ENCODE measurements at regions not wholly inside any gene's neighbourhood (a gene's known extent, or its start where the extent isn't known, plus 50 kb on each side); places are given as distances from the start of the nearest gene placed in this dataset.

DNA sequence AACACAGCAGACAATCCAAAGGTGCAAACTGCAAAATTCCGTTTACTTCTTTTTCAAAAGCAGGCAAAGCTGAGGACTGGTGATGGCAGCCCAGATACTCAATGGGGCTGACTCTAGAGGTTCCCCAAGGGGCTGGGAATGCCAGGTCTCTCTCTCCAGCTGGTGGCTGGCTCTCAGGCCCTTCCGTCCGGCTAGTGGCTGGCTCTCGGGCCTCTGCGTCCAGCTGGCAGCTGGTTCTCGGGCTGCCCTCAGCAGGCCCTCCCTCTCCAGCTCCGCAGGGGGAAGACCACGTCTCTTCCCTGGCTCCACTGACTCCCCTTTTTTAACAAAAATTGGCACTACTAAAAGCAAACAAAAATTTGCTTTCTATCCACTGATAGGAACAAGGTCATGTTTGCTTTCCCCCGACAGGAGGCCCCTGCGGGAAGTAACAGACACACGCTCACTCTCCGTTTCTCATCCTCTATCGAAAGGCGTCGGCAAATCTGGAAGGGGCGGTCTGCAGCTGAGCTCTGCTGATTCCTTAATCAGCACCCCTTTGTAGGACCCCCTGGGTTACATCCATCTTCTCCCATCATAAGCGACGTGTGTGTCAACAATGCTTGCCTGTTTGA, 381.4 kb downstream of the BRD1 start:
- no peaks in the 10 kb centered on the region for H3K4me1 ChIP-seq (ENCODE audit: control insufficient read depth, insufficient read depth, low read length)
- CTCF ChIA-PET: no interaction called here
- intact Hi-C loops (cut with micrococcal nuclease; ENCODE audit: unreplicated experiment) (no loop called here), in situ Hi-C loops (cut with HindIII; ENCODE audit: low pct_unique_long_range_greater_than_20kb, low sequenced_read_pairs) (no loop called here)
- POLR2A ChIA-PET: no interaction called here
- no TSS peak for BruUV-seq (replicated peaks)
- H3K36me3 ChIP-seq (ENCODE audit: control insufficient read depth, insufficient read depth, low read length): no peaks in the 10 kb centered on the region
- ATAC-seq: no peak
- no peak overlapping the region for H3K27ac ChIP-seq (ENCODE audit: low read length)
- TF ChIP-seq, protein P1, sequence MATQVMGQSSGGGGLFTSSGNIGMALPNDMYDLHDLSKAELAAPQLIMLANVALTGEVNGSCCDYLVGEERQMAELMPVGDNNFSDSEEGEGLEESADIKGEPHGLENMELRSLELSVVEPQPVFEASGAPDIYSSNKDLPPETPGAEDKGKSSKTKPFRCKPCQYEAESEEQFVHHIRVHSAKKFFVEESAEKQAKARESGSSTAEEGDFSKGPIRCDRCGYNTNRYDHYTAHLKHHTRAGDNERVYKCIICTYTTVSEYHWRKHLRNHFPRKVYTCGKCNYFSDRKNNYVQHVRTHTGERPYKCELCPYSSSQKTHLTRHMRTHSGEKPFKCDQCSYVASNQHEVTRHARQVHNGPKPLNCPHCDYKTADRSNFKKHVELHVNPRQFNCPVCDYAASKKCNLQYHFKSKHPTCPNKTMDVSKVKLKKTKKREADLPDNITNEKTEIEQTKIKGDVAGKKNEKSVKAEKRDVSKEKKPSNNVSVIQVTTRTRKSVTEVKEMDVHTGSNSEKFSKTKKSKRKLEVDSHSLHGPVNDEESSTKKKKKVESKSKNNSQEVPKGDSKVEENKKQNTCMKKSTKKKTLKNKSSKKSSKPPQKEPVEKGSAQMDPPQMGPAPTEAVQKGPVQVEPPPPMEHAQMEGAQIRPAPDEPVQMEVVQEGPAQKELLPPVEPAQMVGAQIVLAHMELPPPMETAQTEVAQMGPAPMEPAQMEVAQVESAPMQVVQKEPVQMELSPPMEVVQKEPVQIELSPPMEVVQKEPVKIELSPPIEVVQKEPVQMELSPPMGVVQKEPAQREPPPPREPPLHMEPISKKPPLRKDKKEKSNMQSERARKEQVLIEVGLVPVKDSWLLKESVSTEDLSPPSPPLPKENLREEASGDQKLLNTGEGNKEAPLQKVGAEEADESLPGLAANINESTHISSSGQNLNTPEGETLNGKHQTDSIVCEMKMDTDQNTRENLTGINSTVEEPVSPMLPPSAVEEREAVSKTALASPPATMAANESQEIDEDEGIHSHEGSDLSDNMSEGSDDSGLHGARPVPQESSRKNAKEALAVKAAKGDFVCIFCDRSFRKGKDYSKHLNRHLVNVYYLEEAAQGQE (IDR thresholded peaks at IDR 0.05; ENCODE audit: insufficient read depth in 1 of 2, low read depth in 2 of 2, low read length in 1 of 2): no peak
- TF ChIP-seq, protein P2, sequence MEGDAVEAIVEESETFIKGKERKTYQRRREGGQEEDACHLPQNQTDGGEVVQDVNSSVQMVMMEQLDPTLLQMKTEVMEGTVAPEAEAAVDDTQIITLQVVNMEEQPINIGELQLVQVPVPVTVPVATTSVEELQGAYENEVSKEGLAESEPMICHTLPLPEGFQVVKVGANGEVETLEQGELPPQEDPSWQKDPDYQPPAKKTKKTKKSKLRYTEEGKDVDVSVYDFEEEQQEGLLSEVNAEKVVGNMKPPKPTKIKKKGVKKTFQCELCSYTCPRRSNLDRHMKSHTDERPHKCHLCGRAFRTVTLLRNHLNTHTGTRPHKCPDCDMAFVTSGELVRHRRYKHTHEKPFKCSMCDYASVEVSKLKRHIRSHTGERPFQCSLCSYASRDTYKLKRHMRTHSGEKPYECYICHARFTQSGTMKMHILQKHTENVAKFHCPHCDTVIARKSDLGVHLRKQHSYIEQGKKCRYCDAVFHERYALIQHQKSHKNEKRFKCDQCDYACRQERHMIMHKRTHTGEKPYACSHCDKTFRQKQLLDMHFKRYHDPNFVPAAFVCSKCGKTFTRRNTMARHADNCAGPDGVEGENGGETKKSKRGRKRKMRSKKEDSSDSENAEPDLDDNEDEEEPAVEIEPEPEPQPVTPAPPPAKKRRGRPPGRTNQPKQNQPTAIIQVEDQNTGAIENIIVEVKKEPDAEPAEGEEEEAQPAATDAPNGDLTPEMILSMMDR (IDR thresholded peaks at IDR 0.05): no peak
- TF ChIP-seq POLR2AphosphoS5 (IDR thresholded peaks at IDR 0.05; ENCODE audit: low read depth, low read length) (no peak), TCF7L2 (IDR thresholded peaks at IDR 0.05; ENCODE audit: low read depth, low read length) (no peak), SIN3A (IDR thresholded peaks at IDR 0.05; ENCODE audit: borderline replicate concordance, insufficient read depth, low read depth, low read length) (no peak)
- no peak overlapping the region for H3K4me3 ChIP-seq (ENCODE audit: low read depth in 2 of 2, low read length in 2 of 2)
- no peaks in the 10 kb centered on the region for H3K9me3 ChIP-seq (ENCODE audit: control insufficient read depth, insufficient read depth, low read depth, low read length)
- H3K27me3 ChIP-seq (ENCODE audit: control insufficient read depth, insufficient read depth, low read length): no peaks in the 10 kb centered on the region; the same call in 1 of the 2 replicates
- no peak for DNase-seq (ENCODE audit: low read depth, low spot score)

DNA sequence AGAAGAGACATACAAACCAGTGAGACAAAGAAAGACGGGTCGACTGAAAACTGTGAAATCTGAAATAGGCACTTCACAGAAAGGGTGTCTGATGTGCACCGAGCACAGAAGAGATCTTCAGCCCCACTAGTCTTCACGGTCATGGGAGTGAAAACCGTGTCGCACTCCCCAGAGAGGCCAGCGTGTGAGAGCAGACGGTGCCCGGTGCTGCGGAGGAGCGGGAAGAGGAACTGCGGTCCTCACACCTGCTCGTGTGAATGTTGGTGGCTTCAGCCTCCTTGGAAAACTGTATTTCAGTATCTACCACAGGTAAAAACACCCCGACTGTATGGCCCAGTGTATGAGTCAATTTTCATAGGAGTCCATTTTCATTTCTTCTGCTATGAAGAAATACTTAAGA, 382.9 kb downstream of the BRD1 start:
- Histone ChIP-seq H3K27ac (ENCODE audit: low read length) (no peak overlapping the region), H3K9me3 (ENCODE audit: control insufficient read depth, insufficient read depth, low read depth, low read length) (no peaks in the 10 kb centered on the region), H3K27me3 (ENCODE audit: control insufficient read depth, insufficient read depth, low read length) (peaks cover 4% of the 10 kb centered on the region; the same call in 1 of the 2 replicates), H3K4me3 (ENCODE audit: low read depth in 2 of 2, low read length in 2 of 2) (no peak overlapping the region), H3K4me1 (ENCODE audit: control insufficient read depth, insufficient read depth, low read length) (no peaks in the 10 kb centered on the region), H3K36me3 (ENCODE audit: control insufficient read depth, insufficient read depth, low read length) (no peaks in the 10 kb centered on the region)
- ChIA-PET POLR2A (no interaction called here), CTCF (no interaction called here)
- ATAC-seq: no peak
- BruUV-seq (replicated peaks): no TSS peak
- no peak for DNase-seq (ENCODE audit: low read depth, low spot score)
- intact Hi-C loops (cut with micrococcal nuclease; ENCODE audit: unreplicated experiment) (no loop called here), in situ Hi-C loops (cut with HindIII; ENCODE audit: low pct_unique_long_range_greater_than_20kb, low sequenced_read_pairs) (no loop called here)
- no peak for TF ChIP-seq SIN3A (IDR thresholded peaks at IDR 0.05; ENCODE audit: borderline replicate concordance, insufficient read depth, low read depth, low read length)
- no peak for TF ChIP-seq TCF7L2 (IDR thresholded peaks at IDR 0.05; ENCODE audit: low read depth, low read length)
- TF ChIP-seq POLR2AphosphoS5 (IDR thresholded peaks at IDR 0.05; ENCODE audit: low read depth, low read length): no peak

DNA sequence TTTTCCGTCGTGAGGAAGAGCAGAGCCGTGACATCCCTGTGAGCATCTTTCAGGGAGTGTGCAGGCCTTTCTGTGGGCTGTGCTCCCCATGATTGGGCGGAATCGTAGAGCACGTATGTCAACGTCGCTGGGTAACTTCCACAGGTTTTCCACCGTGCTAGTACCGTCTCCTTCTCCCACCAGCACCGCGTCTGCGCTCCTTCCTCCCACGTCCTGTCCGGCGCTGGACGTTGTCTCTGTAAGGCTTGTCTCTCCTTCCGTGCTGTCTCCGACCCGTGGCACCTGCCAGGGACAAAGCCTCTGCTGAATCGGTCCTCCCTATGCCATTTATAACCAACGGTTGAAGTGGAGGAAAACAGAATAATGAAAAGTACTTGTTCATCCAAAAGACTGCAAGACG, 386.7 kb downstream of the BRD1 start:
- intact Hi-C loops (cut with micrococcal nuclease; ENCODE audit: unreplicated experiment): no loop called here
- Histone ChIP-seq H3K9me3 (ENCODE audit: control insufficient read depth, insufficient read depth, low read depth, low read length) (no peaks in the 10 kb centered on the region), H3K4me1 (ENCODE audit: control insufficient read depth, insufficient read depth, low read length) (no peaks in the 10 kb centered on the region), H3K27ac (ENCODE audit: low read length) (no peak overlapping the region), H3K36me3 (ENCODE audit: control insufficient read depth, insufficient read depth, low read length) (no peaks in the 10 kb centered on the region), H3K27me3 (ENCODE audit: control insufficient read depth, insufficient read depth, low read length) (peaks cover 4% of the 10 kb centered on the region; the same call in 1 of the 2 replicates), H3K4me3 (ENCODE audit: low read depth in 2 of 2, low read length in 2 of 2) (no peak overlapping the region)
- TF ChIP-seq, protein P2 (IDR thresholded peaks at IDR 0.05): no peak
- TF ChIP-seq, protein P1 (IDR thresholded peaks at IDR 0.05; ENCODE audit: insufficient read depth in 1 of 2, low read depth in 2 of 2, low read length in 1 of 2): no peak
- no peak for TF ChIP-seq POLR2AphosphoS5 (IDR thresholded peaks at IDR 0.05; ENCODE audit: low read depth, low read length)
- no peak for TF ChIP-seq TCF7L2 (IDR thresholded peaks at IDR 0.05; ENCODE audit: low read depth, low read length)
- TF ChIP-seq SIN3A (IDR thresholded peaks at IDR 0.05; ENCODE audit: borderline replicate concordance, insufficient read depth, low read depth, low read length): no peak
- ChIA-PET POLR2A (no interaction called here), CTCF (no interaction called here)
- DNase-seq (ENCODE audit: low read depth, low spot score) (no peak), ATAC-seq (no peak)
- no TSS peak for BruUV-seq (replicated peaks)
- in situ Hi-C loops (cut with HindIII; ENCODE audit: low pct_unique_long_range_greater_than_20kb, low sequenced_read_pairs): no loop called here

All from Panc1 (cell line).